ENCODE measurements at regions not wholly inside any gene's neighbourhood (a gene's known extent, or its start where the extent isn't known, plus 50 kb on each side); places are given as distances from the start of the nearest gene placed in this dataset.

- TF ChIP-seq, protein P1, sequence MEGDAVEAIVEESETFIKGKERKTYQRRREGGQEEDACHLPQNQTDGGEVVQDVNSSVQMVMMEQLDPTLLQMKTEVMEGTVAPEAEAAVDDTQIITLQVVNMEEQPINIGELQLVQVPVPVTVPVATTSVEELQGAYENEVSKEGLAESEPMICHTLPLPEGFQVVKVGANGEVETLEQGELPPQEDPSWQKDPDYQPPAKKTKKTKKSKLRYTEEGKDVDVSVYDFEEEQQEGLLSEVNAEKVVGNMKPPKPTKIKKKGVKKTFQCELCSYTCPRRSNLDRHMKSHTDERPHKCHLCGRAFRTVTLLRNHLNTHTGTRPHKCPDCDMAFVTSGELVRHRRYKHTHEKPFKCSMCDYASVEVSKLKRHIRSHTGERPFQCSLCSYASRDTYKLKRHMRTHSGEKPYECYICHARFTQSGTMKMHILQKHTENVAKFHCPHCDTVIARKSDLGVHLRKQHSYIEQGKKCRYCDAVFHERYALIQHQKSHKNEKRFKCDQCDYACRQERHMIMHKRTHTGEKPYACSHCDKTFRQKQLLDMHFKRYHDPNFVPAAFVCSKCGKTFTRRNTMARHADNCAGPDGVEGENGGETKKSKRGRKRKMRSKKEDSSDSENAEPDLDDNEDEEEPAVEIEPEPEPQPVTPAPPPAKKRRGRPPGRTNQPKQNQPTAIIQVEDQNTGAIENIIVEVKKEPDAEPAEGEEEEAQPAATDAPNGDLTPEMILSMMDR (conservative IDR thresholded peaks at IDR 0.05; ENCODE audit: low read depth, low read length) = no peak
- TF ChIP-seq EZH2 (IDR thresholded peaks at IDR 0.05; ENCODE audit: borderline replicate concordance, low read depth, low read length, poor library complexity, severe bottlenecking) = no peak
These were observed 64.3 kb upstream of the SIRPG start for GRCh38 chr20:1721687-1722512.
